ENCODE measurements at regions not wholly inside any gene's neighbourhood (a gene's known extent, or its start where the extent isn't known, plus 50 kb on each side); places are given as distances from the start of the nearest gene placed in this dataset.

DNA sequence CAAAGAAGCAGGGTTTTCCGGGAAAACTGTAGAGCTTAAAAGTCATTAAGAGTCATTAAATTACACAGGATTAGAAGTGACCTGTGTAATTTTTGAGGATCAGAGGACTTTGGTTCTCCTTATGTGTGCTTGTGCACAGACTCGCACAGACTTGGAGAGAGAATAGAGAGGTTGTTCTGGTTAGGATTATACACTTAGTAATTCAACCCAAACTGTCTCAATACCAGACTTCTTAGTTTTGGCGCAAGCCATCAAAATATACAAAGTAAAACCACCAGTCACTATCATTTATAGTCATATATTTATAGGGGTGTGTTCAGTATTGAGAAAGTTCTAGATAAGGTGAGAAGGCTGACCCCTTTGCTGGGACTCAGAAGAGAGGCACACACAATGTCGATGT, 112.3 kb downstream of the HLX start:
- Histone ChIP-seq H4K20me1 (ENCODE audit: insufficient read depth, low read length) (no peaks in the 10 kb centered on the region), H3K27me3 (ENCODE audit: control insufficient read depth in 1 of 2, insufficient read depth in 2 of 2, low read length in 2 of 2) (0 out of 5 replicates have a peak, but pooled peaks cover 0 to 3% of the 10 kb centered on the region in 2 experiments), H3K27ac (ENCODE audit: extremely low read length, insufficient read depth, low read length) (no peak overlapping the region), H3K9me3 (ENCODE audit: low read length) (no peaks in the 10 kb centered on the region), H3K4me2 (ENCODE audit: low read depth, low read length) (no peak overlapping the region), H3K36me3 (replicated peaks in 1 of 2; ENCODE audit: control insufficient read depth in 1 of 2, insufficient read depth in 2 of 2, low read length in 2 of 2) (no peaks in the 10 kb centered on the region), H3K9ac (ENCODE audit: insufficient read depth, low read depth, low read length) (no peak overlapping the region), H2AFZ (ENCODE audit: low read length) (no peak overlapping the region), H3K4me3 (replicated peaks in 1 of 3; ENCODE audit: insufficient read depth in 1 of 3, low read depth in 2 of 3, low read length in 3 of 3) (no peak overlapping the region), H3K4me1 (ENCODE audit: insufficient read depth, low read length) (no peaks in the 10 kb centered on the region), H3K79me2 (ENCODE audit: insufficient read depth, low read length) (no peaks in the 10 kb centered on the region)
- WGBS (ENCODE audit: low lambda C conversion rate), result 17% methylated on average over 4 of the region's 4 CpGs
- in situ Hi-C loops (cut with HindIII; ENCODE audit: extremely low pct_ligation_motif_present, low pct_unique_long_range_greater_than_20kb), result no loop called here
- POLR2A ChIA-PET, result no interaction called here
- FAIRE-seq, result no peak
- CTCF ChIA-PET (ENCODE audit: low intra/inter-chr PET ratio, low total read pairs), result no interaction called here
- intact Hi-C loops (cut with micrococcal nuclease; ENCODE audit: unreplicated experiment), result no loop called here
- no TSS peak for BruUV-seq (replicated peaks)
- no peak for DNase-seq (ENCODE audit: low spot score)
- no peak for ATAC-seq
- TF ChIP-seq KAT7 (CRISPR knock-in tag; IDR thresholded peaks at IDR 0.05; ENCODE audit: borderline replicate concordance) (no peak), SALL2 (CRISPR knock-in tag; IDR thresholded peaks at IDR 0.05) (no peak), MIXL1 (CRISPR knock-in tag; IDR thresholded peaks at IDR 0.05) (no peak), SIN3A (IDR thresholded peaks at IDR 0.05; ENCODE audit: borderline replicate concordance, low read depth, low read length) (no peak), ZNF776 (CRISPR knock-in tag; IDR thresholded peaks at IDR 0.05) (no peak), MBD4 (IDR thresholded peaks at IDR 0.05; ENCODE audit: borderline replicate concordance, low read length) (no peak), ZNF331 (CRISPR knock-in tag; IDR thresholded peaks at IDR 0.05) (no peak)
- TF ChIP-seq, protein P1, sequence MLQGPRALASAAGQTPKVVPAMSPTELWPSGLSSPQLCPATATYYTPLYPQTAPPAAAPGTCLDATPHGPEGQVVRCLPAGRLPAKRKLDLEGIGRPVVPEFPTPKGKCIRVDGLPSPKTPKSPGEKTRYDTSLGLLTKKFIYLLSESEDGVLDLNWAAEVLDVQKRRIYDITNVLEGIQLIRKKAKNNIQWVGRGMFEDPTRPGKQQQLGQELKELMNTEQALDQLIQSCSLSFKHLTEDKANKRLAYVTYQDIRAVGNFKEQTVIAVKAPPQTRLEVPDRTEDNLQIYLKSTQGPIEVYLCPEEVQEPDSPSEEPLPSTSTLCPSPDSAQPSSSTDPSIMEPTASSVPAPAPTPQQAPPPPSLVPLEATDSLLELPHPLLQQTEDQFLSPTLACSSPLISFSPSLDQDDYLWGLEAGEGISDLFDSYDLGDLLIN (CRISPR knock-in tag; IDR thresholded peaks at IDR 0.05; ENCODE audit: borderline replicate concordance), result no peak
- TF ChIP-seq, protein P2, sequence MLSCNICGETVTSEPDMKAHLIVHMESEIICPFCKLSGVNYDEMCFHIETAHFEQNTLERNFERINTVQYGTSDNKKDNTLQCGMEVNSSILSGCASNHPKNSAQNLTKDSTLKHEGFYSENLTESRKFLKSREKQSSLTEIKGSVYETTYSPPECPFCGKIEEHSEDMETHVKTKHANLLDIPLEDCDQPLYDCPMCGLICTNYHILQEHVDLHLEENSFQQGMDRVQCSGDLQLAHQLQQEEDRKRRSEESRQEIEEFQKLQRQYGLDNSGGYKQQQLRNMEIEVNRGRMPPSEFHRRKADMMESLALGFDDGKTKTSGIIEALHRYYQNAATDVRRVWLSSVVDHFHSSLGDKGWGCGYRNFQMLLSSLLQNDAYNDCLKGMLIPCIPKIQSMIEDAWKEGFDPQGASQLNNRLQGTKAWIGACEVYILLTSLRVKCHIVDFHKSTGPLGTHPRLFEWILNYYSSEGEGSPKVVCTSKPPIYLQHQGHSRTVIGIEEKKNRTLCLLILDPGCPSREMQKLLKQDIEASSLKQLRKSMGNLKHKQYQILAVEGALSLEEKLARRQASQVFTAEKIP (CRISPR knock-in tag; IDR thresholded peaks at IDR 0.05; ENCODE audit: borderline replicate concordance), result no peak
- TF ChIP-seq, protein P3, sequence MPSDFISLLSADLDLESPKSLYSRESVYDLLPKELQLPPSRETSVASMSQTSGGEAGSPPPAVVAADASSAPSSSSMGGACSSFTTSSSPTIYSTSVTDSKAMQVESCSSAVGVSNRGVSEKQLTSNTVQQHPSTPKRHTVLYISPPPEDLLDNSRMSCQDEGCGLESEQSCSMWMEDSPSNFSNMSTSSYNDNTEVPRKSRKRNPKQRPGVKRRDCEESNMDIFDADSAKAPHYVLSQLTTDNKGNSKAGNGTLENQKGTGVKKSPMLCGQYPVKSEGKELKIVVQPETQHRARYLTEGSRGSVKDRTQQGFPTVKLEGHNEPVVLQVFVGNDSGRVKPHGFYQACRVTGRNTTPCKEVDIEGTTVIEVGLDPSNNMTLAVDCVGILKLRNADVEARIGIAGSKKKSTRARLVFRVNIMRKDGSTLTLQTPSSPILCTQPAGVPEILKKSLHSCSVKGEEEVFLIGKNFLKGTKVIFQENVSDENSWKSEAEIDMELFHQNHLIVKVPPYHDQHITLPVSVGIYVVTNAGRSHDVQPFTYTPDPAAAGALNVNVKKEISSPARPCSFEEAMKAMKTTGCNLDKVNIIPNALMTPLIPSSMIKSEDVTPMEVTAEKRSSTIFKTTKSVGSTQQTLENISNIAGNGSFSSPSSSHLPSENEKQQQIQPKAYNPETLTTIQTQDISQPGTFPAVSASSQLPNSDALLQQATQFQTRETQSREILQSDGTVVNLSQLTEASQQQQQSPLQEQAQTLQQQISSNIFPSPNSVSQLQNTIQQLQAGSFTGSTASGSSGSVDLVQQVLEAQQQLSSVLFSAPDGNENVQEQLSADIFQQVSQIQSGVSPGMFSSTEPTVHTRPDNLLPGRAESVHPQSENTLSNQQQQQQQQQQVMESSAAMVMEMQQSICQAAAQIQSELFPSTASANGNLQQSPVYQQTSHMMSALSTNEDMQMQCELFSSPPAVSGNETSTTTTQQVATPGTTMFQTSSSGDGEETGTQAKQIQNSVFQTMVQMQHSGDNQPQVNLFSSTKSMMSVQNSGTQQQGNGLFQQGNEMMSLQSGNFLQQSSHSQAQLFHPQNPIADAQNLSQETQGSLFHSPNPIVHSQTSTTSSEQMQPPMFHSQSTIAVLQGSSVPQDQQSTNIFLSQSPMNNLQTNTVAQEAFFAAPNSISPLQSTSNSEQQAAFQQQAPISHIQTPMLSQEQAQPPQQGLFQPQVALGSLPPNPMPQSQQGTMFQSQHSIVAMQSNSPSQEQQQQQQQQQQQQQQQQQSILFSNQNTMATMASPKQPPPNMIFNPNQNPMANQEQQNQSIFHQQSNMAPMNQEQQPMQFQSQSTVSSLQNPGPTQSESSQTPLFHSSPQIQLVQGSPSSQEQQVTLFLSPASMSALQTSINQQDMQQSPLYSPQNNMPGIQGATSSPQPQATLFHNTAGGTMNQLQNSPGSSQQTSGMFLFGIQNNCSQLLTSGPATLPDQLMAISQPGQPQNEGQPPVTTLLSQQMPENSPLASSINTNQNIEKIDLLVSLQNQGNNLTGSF (CRISPR knock-in tag; IDR thresholded peaks at IDR 0.05), result no peak
- TF ChIP-seq, protein P4, sequence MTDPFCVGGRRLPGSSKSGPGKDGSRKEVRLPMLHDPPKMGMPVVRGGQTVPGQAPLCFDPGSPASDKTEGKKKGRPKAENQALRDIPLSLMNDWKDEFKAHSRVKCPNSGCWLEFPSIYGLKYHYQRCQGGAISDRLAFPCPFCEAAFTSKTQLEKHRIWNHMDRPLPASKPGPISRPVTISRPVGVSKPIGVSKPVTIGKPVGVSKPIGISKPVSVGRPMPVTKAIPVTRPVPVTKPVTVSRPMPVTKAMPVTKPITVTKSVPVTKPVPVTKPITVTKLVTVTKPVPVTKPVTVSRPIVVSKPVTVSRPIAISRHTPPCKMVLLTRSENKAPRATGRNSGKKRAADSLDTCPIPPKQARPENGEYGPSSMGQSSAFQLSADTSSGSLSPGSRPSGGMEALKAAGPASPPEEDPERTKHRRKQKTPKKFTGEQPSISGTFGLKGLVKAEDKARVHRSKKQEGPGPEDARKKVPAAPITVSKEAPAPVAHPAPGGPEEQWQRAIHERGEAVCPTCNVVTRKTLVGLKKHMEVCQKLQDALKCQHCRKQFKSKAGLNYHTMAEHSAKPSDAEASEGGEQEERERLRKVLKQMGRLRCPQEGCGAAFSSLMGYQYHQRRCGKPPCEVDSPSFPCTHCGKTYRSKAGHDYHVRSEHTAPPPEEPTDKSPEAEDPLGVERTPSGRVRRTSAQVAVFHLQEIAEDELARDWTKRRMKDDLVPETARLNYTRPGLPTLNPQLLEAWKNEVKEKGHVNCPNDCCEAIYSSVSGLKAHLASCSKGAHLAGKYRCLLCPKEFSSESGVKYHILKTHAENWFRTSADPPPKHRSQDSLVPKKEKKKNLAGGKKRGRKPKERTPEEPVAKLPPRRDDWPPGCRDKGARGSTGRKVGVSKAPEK (CRISPR knock-in tag; IDR thresholded peaks at IDR 0.05; ENCODE audit: borderline replicate concordance), result no peak
- TF ChIP-seq, protein P5, sequence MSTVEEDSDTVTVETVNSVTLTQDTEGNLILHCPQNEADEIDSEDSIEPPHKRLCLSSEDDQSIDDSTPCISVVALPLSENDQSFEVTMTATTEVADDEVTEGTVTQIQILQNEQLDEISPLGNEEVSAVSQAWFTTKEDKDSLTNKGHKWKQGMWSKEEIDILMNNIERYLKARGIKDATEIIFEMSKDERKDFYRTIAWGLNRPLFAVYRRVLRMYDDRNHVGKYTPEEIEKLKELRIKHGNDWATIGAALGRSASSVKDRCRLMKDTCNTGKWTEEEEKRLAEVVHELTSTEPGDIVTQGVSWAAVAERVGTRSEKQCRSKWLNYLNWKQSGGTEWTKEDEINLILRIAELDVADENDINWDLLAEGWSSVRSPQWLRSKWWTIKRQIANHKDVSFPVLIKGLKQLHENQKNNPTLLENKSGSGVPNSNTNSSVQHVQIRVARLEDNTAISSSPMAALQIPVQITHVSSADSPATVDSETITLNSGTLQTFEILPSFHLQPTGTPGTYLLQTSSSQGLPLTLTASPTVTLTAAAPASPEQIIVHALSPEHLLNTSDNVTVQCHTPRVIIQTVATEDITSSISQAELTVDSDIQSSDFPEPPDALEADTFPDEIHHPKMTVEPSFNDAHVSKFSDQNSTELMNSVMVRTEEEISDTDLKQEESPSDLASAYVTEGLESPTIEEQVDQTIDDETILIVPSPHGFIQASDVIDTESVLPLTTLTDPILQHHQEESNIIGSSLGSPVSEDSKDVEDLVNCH (CRISPR knock-in tag; IDR thresholded peaks at IDR 0.05), result no peak

Measured in HepG2 (cell line).